Esophagus squamous epithelium (tissue), 5 donors: ENCODE measurements at regions not wholly inside any gene's neighbourhood (a gene's known extent, or its start where the extent isn't known, plus 50 kb on each side); places are given as distances from the start of the nearest gene placed in this dataset.

Source experiments
- DNase-seq: peaks from one replicate; lab custom pipeline; 2025; lab: John Stamatoyannopoulos, UW
- H3K27ac ChIP-seq, 4 donors: fragments of 200-600 bp; sonication (generic); one replicate each; pipeline ENCODE4 v1.5.1; 2016 to 2019; ENCODE audit warnings: mild to moderate bottlenecking in 1 of 4
- H3K27me3 ChIP-seq, 4 donors: fragments of 200-600 bp; sonication (generic); 1 replicate in 3 of 4; 2 replicates in 1 of 4; pipeline versions ENCODE4 v1.5.1 to v1.6.0; 2017 to 2021; ENCODE audit warnings: antibody characterized with exemption in 1 of 4
- H3K36me3 ChIP-seq, 3 donors: fragments of 200-600 bp; sonication (generic); one replicate each; pipeline ENCODE4 v1.5.1; 2016 to 2019
- H3K4me1 ChIP-seq, 3 donors: fragments of 200-600 bp; sonication (generic); one replicate each; pipeline ENCODE4 v1.5.1; 2017 to 2019
- H3K4me3 ChIP-seq, 4 donors: fragments of 200-600 bp; sonication (generic); 1 replicate in 3 of 4; 2 replicates in 1 of 4; pipeline ENCODE4 v1.5.1; 2016 to 2019; ENCODE audit warnings: mild to moderate bottlenecking in 2 of 4, moderate library complexity in 1 of 4
- H3K9me3 ChIP-seq, 3 donors: fragments of 200-600 bp; sonication (generic); one replicate each; pipeline ENCODE4 v1.5.1; 2016 to 2019
- POLR2A ChIP-seq, 4 donors: fragments of 450-650 bp; IDR thresholded peaks; one replicate each; pipeline ENCODE4 v1.6.1; 2017; ENCODE audit warnings: antibody characterized with exemption in 4 of 4, mild to moderate bottlenecking in 4 of 4, moderate library complexity in 3 of 4
- WGBS, 2 donors: methylation state at CpG; one replicate each; pipeline ENCODE4 v1.1.5; 2018; 5-methylcytosine and 5-hydroxymethylcytosine counted together
- intact Hi-C: fragments of 100-400 bp; cut with DNase I; formaldehyde crosslinking; loops from one replicate; pipeline ENCODE4 v1.15.0; 2022
- TF ChIP-seq, protein P1 (sequence below), 6 experiments: fragments of 450-650 bp in 4 of 6; fragments of 200-600 bp in 2 of 6; sonication (generic) in 2 of 6; IDR thresholded peaks; one replicate each; pipeline ENCODE4 v1.5.1; 2016 to 2019; ENCODE audit warnings: antibody characterized with exemption in 6 of 6, mild to moderate bottlenecking in 4 of 6, moderate library complexity in 4 of 6
- donor health status: DM: yes; HTN: yes; CAD: no.

DNA sequence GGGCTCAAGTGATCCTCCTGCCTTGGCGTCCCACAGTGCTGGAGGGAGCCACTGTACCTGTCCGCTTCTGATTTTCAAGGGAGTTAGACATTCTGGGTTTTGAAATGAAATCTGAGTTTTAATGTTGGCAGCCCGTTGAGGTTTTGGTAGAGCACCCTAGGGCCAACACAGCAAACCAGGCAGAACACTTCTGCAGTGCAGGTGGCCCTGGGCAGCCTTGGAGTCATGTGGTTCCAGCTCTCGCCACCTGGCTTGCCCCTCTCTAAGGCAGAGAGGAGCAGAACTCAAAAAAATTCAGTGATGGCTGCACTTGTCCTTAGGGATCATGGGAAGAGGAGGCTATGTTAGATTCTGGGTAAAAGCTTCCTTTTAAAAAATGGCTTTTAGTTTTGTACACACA, 74.9 kb downstream of the CLDN34 start:
- no peak overlapping the region for H3K27ac ChIP-seq
- TF ChIP-seq, protein P1, sequence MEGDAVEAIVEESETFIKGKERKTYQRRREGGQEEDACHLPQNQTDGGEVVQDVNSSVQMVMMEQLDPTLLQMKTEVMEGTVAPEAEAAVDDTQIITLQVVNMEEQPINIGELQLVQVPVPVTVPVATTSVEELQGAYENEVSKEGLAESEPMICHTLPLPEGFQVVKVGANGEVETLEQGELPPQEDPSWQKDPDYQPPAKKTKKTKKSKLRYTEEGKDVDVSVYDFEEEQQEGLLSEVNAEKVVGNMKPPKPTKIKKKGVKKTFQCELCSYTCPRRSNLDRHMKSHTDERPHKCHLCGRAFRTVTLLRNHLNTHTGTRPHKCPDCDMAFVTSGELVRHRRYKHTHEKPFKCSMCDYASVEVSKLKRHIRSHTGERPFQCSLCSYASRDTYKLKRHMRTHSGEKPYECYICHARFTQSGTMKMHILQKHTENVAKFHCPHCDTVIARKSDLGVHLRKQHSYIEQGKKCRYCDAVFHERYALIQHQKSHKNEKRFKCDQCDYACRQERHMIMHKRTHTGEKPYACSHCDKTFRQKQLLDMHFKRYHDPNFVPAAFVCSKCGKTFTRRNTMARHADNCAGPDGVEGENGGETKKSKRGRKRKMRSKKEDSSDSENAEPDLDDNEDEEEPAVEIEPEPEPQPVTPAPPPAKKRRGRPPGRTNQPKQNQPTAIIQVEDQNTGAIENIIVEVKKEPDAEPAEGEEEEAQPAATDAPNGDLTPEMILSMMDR (IDR thresholded peaks at IDR 0.05): no peak
- no peak for TF ChIP-seq POLR2A (IDR thresholded peaks at IDR 0.05)
- no peak for DNase-seq
- no peaks in the 10 kb centered on the region for H3K9me3 ChIP-seq
- 62 to 100% methylated on average over 1 to 4 of the region's 4 CpGs for WGBS, 2 donors
- H3K4me1 ChIP-seq: peaks cover 16 to 76% (median 19%) of the 10 kb centered on the region in 3 donors
- no peak overlapping the region for H3K4me3 ChIP-seq
- H3K27me3 ChIP-seq: no peaks in the 10 kb centered on the region
- no peaks in the 10 kb centered on the region for H3K36me3 ChIP-seq
- intact Hi-C loops: no loop called here

DNA sequence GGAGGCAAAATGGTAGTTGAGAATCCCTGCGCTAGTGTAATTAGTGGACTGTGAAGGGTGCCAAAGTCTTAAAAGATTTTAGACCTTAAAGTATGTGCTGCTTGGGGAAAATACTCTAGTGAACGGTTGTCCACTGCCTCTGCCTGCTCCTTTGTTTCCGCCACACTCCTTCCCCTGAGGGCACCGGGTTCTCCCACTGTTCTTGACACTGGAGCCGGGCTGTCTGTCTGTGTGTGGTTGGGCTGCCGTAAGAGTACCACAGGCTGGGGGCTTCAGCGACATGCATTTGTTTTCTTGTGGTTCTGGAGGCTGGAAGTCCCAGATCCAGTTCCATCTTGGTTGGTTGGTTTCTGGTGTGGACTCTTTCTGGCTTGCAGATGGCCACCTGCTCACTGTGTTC, 76.2 kb downstream of the CLDN34 start:
- Histone ChIP-seq H3K27ac (peak overlapping the region in 3 of 4 donors; percentile 34 to 74 (median 65)), H3K27me3 (no peaks in the 10 kb centered on the region), H3K4me3 (no peak overlapping the region), H3K36me3 (no peaks in the 10 kb centered on the region), H3K9me3 (no peaks in the 10 kb centered on the region), H3K4me1 (peaks cover 16 to 89% (median 19%) of the 10 kb centered on the region in 3 donors)
- intact Hi-C loops: no loop called here
- no peak for DNase-seq
- no peak for TF ChIP-seq POLR2A (IDR thresholded peaks at IDR 0.05)
- TF ChIP-seq, protein P1 (IDR thresholded peaks at IDR 0.05): no peak
- WGBS, 2 donors: 82 to 100% methylated on average over 1 to 5 of the region's 7 CpGs

DNA sequence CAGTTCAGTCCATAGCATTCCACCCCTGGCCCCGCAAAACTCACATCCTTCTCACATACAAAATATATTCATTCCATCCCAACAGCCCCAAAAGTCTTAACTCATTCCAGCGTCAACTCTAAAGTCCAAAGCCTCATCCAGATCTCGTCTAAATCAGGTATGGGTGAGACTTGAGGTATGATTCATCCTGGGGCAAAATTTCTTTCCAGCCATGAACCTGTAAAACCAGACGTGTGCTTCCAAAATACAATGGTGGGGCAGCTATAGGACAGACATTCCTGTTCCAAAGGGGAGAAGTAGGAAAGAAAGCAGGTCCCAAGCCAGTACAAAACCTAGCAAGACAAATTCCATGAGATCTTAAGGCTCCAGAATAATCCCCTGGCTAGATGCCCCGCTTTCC, 76.9 kb downstream of the CLDN34 start:
- WGBS, 2 donors: 69 to 80% methylated on average over 1 to 5 of the region's 5 CpGs
- intact Hi-C loops: no loop called here
- Histone ChIP-seq H3K4me1 (peaks cover 16 to 94% (median 19%) of the 10 kb centered on the region in 3 donors), H3K27ac (peak overlapping the region; percentile 49 to 74 (median 67)), H3K27me3 (no peaks in the 10 kb centered on the region), H3K36me3 (no peaks in the 10 kb centered on the region), H3K9me3 (no peaks in the 10 kb centered on the region), H3K4me3 (no peak overlapping the region)
- no peak for DNase-seq
- TF ChIP-seq, protein P1 (IDR thresholded peaks at IDR 0.05): no peak
- no peak for TF ChIP-seq POLR2A (IDR thresholded peaks at IDR 0.05)

DNA sequence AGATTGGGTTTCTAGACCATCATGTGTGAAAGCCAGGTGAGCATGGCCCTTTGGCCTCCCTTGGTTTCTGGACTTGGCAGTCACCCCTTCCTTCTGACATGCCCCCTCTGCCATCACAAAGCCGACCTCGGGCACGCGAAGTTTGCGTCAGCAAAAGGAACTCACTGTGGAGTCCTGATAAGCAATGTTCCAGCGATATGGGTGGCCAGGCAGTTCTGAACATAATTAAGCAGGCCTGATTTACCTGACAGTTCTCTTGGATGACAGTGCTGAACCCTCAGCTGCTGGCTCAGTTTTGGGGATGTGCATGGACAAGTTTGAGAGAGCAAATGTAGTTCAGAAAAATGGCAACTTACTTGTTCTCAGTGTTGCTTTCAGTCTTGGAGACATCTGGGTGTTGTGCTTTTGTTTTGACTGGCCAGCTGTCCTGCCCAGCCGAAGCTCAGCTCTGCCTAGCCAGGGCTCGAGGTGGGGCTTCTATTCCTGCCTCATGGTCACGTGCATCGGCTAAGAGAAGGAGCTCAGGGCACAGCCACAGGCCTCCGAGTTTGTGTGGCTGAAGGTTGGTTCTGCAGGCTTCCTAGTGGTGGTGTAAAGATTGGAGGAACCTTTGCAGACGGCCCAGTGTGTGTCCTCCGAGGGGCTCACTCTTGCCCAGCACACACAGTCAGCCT, 78.3 kb downstream of the CLDN34 start:
- H3K4me3 ChIP-seq: no peak overlapping the region
- TF ChIP-seq POLR2A (IDR thresholded peaks at IDR 0.05): no peak
- TF ChIP-seq, protein P1 (IDR thresholded peaks at IDR 0.05): no peak
- peak overlapping the region; percentile 53 to 74 (median 67) for H3K27ac ChIP-seq
- intact Hi-C loops: no loop called here
- peaks cover 25 to 94% (median 29%) of the 10 kb centered on the region in 3 donors for H3K4me1 ChIP-seq
- no CpG with 5 or more reads among the region's 13 CpGs for WGBS, 2 donors
- H3K36me3 ChIP-seq: no peaks in the 10 kb centered on the region
- no peak for DNase-seq
- H3K9me3 ChIP-seq: no peaks in the 10 kb centered on the region
- H3K27me3 ChIP-seq: no peaks in the 10 kb centered on the region

DNA sequence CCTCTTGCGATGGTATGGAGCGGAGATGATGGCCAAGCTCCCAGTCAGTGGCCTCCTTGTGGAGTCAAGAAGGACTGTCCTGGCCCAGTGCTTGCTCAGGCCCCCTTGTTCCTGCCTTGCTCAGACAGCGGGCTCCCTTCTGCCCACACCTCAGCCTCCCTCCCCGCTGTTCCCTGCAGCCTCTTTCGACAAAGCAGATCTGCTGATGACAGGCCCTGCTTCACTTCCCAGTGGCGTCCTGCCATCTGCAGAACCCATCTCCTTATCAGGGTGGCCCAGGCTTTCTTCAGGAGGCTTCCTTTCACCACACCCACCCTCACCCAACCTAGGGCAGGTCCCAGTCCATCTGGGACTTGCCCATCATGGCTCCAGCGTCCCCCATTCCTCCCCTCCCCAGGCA, 80.0 kb downstream of the CLDN34 start:
- H3K4me1 ChIP-seq: peaks cover 22 to 94% (median 41%) of the 10 kb centered on the region in 3 donors
- DNase-seq: no peak
- H3K4me3 ChIP-seq: no peak overlapping the region
- WGBS, 2 donors: 71 to 100% methylated on average over 2 to 6 of the region's 7 CpGs
- intact Hi-C loops: no loop called here
- H3K27me3 ChIP-seq: no peaks in the 10 kb centered on the region
- no peaks in the 10 kb centered on the region for H3K9me3 ChIP-seq
- TF ChIP-seq, protein P1 (IDR thresholded peaks at IDR 0.05): no peak
- no peak for TF ChIP-seq POLR2A (IDR thresholded peaks at IDR 0.05)
- no peaks in the 10 kb centered on the region for H3K36me3 ChIP-seq
- peak overlapping the region in 1 of 4 donors; percentile 22 for H3K27ac ChIP-seq
